Left renal cortex interstitium (tissue), 4 donors: ENCODE measurements at regions not wholly inside any gene's neighbourhood (a gene's known extent, or its start where the extent isn't known, plus 50 kb on each side); places are given as distances from the start of the nearest gene placed in this dataset.
"Not testable (repeated sequence)": the region's sequence is repeated elsewhere in the genome, so short reads cannot be mapped to it uniquely, and the experiment has no call there.

Experiments
- DNase-seq, 4 donors: peaks; one replicate each; pipeline ENCODE4 v3.0.0-alpha.2; 2013; ENCODE audit warnings: low read depth in 4 of 4, low spot score in 2 of 4, missing footprints in 1 of 4

GRCh38 chr5:18745042-18745987 is 1111.1 kb downstream of the TAF11L14 start:
- no peak for DNase-seq

- no peak for DNase-seq
Measured at GRCh38 chr5:18745988-18746615, 1111.8 kb downstream of the TAF11L14 start.

- no peak for DNase-seq
Measured at GRCh38 chr5:18749763-18750162, 1115.5 kb downstream of the TAF11L14 start.

- DNase-seq: no peak
Measured at GRCh38 chr5:18752317-18752716, 1118.1 kb downstream of the TAF11L14 start.

DNA sequence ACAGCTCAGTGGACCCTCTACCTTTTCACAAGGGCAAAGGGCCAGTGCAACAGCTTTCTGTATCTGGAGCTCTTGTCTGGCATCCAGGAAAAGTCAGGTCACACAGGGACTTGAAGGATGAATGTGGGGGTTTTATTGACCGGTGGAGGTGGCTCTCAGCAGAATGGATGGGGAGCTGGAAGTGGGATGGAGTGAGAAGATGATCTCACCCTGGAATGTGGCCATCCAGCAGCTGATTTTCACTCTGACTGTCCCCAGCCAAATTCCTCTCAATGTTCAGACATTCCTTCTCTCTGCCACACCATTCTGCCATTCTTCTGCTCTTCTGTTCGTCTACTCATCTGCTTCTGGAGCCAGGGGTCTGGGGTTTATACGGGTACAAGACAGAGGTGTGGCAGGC is 1119.9 kb downstream of the TAF11L14 start:
- DNase-seq: no peak

DNA sequence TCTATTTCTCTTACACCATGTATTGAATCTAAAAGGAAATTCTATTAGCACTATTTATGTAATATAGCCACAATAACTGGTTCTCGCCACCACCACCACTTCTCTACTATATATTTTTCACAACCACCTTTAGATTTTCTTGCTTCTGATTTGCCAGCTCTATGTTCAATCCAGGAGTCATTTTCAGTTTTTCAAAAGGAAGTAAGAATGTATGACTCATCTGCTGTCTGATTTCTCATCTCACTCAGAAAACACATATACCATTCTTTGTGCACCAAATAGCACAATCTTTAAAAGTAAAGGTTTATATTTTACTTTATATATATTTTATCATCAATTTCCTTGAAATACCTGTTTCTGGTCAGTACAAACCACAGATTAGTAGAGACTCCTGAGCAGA is 1127.5 kb downstream of the TAF11L14 start:
- DNase-seq: no peak

GRCh38 chr5:18764161-18764560 is 1129.9 kb downstream of the TAF11L14 start:
- no peak for DNase-seq

DNA sequence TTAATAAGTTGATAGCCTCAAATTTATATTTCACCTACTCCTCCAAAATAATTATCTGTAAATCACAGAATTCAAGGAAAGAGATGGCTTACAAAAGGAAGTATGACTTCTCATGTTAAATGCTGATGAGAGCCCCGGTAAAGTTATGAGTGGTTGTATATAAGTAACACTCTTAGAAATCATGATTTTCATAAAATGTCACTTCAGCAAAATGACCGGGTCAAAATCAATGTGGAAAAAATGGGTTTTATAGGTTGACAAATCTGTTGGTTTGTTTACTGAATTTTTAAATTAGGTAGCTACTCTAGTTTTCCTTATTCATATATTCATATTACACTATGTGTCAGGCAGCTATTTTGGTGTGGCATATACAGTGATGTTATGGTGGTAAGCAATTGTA is 1131.0 kb downstream of the TAF11L14 start:
- DNase-seq: no peak

DNA sequence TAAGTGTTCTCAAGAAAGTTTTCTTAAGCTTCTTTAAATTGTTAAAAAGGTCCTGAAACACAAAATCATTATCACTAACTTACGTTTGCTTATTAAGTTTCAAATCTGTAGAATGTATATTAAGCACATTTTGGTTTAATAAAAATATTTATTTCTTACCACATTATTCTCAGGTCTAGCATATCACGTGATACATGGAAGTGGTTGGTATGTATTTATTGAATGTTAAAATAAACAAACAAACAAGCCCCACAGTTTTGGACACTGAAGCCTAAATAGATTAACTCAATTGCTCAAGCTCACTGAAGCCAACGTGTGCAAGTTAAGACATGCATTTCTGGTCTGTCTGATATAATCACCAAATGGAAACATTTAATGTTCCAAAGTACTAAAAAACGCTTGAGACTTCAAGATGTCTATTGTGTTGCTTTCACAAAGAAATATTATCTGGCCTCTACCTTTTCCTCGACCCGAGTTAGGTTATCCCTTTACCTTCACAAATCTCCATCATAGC is 1136.9 kb downstream of the TAF11L14 start:
- DNase-seq: no peak

GRCh38 chr5:18772475-18772874 is 1138.2 kb downstream of the TAF11L14 start:
- no peak for DNase-seq

GRCh38 chr5:18778225-18778624 is 1144.0 kb downstream of the TAF11L14 start:
- no peak for DNase-seq

- DNase-seq: no peak
Measured at GRCh38 chr5:18789218-18789998, 1155.1 kb downstream of the TAF11L14 start.

- no peak for DNase-seq
Measured at GRCh38 chr5:18792145-18792544, 1157.9 kb downstream of the TAF11L14 start.

DNA sequence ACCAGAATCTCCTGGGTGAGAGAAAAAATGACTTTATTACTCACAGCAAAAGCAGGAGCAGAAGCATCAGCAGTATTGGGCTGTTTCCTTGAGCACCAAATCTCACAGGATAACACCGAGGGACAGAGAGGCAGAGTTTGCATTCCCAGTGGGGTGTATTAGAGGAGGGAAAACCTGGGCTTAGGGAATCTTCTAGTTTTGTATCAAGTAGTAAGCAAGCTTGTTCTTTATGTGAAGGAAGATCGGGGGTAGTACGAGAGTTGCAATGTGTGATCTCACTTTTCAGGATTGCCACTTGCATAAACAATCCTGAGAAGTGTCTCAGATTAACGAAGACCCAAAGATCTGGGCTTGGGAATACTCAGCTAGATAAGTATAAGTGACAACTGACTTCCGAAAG is 1163.0 kb downstream of the TAF11L14 start:
- no peak for DNase-seq

- DNase-seq: no peak
Measured at GRCh38 chr5:18798058-18798457, 1163.8 kb downstream of the TAF11L14 start.

DNA sequence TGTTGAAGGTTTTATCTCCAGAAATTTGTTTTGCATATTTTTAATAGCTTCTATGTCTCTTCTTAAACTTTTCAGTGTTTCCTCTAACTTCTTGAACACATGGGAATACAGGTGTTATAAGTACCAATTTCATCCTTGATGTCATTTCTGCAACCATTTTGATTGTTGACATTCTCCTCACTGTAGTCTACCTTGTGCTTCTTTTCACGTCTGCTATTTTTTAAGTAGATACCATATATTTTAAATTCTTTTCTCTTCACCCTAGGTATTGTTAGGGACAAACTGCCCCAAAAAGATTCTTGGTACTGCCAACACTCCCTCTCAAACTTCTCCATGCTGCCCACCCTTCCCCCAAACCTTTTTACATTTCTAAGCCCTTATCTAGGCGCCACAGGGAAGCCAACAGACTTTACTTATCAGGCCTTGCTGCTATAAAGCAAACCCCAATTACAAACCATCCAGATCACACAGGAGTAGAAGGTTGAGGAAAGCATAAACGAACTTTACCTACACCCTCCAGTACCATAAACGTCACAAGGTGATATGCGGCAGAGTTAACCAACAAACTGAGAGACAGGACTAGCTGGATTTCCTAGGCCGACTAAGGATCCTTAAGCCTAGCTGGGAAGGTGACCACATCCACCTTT is 1165.3 kb downstream of the TAF11L14 start:
- DNase-seq: no peak

DNA sequence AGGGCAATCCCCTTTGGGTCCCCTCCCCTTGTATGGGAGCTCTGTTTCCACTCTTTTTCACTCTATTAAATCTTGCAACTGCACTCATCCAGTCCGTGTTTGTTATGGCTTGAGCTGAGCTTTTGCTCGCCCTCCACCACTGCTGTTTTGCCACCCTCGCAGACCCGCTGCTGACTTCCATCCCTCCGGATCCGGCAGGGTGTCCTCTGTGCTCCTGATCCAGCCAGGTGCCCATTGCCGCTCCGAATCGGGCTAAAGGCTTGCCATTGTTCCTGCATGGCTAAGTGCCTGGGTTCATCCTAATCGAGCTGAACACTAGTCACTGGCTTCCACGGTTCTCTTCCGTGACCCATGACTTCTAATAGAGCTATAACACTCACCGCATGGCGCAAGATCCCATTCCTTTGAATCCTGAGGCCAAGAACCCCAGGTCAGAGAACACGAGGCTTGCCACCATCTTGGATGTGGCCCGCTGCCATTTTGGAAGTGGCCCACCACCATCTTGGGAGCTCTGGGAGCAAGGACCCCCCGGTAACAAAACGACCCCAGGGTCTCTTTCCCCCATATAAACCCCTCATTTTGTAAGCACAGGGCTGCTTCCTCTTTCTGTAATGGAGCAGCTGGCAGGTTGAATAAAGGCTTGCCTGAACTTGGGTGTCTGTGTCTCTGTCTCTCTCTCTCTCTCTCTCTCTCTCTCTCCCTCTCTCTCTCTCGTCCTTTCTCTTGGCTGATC is 1166.2 kb downstream of the TAF11L14 start:
- DNase-seq: no peak

DNA sequence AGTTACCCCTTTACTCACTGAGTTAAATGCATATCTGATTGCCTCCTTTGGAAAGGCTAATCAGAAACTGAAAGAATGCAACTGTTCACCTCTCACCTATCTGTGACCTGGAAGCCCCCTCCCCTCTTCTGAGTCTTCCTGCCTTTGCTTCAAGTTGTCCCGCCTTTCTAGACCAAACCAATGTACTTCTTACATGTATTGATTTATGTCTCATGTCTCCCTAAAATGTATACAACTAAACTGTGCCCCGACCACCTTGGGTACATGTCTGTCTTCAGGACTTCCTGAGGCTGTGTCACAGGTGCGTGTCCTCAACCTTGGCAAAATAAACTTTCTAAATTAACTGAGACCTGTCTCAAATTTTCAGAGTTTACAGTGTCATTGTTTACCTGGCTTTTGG is 1167.2 kb downstream of the TAF11L14 start:
- DNase-seq: not testable (repeated sequence)

DNA sequence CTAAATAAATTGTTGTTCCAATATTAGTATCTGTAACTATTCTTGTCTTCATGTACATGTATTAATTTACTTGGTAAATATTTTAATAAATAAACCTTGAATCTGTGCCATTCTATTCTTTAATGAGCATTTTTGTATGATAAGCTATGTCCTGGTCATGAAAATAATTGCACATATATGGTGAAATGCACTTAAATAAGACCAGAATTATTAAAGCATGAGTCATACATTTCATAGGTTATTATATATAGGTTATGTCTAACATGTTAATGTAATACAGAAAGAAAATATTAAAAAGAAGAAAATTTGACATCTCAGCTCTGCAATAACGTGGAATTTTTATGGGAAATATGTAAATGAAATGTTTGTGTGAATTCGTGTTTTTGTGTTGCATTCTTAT is 1168.1 kb downstream of the TAF11L14 start:
- DNase-seq: no peak

GRCh38 chr5:18805376-18805775 is 1171.1 kb downstream of the TAF11L14 start:
- no peak for DNase-seq
